K562 (cell line): ENCODE measurements at regions not wholly inside any gene's neighbourhood (a gene's known extent, or its start where the extent isn't known, plus 50 kb on each side); places are given as distances from the start of the nearest gene placed in this dataset.

Experiments used
- ATAC-seq: fragments of 200-7000 bp; cut with Tn5 transposase; 3 replicates; pipeline ENCODE4 v1.9.1; 2020; ENCODE audit warnings: moderate library complexity
- BruUV-seq: library from RNA; stranded (reverse); fragments of 400-500 nt; replicated peaks from 2 replicates; lab custom pipeline; 2021; lab: Mats Ljungman, UMichigan
- CTCF ChIA-PET: fragments of 300-600 bp; formaldehyde crosslinking; extraction: SDS; loops from one replicate; lab custom pipeline; 2021; ENCODE audit warnings: low intra/inter-chr PET ratio; lab: Yijun Ruan, JAX
- POLR2A ChIA-PET: fragments of 300-600, 350-650 bp; sonication (Branson Sonifier 250); formaldehyde crosslinking; extraction: SDS; loops from one replicate; lab custom pipeline; 2021; ENCODE audit warnings: antibody characterized with exemption, inconsistent platforms; lab: Yijun Ruan, JAX
- DNase-seq, 4 experiments: peaks; one replicate each; pipeline versions ENCODE4 v3.0.0 to v3.0.0-alpha.2; 2011 to 2018; ENCODE audit warnings: low spot score in 3 of 4, mixed read lengths in 3 of 4; ENCODE audit errors: extremely low read depth in 1 of 4
- FAIRE-seq: peaks from 2 replicates; lab custom pipeline; 2011; peaks lifted over from hg19 to GRCh38; lab: Jason Lieb, UNC
- H2AFZ ChIP-seq: 2 replicates; pipeline ENCODE4 v1.6.0; 2011; ENCODE audit warnings: low read depth, low read length, control low read depth, inconsistent platforms
- H3K27ac ChIP-seq: fragments of 200-600 bp; 3 replicates; pipeline ENCODE4 v1.8.0; 2011; ENCODE audit warnings: low read depth, mild to moderate bottlenecking, control low read depth, inconsistent platforms, low read length, moderate library complexity, mixed read lengths; ENCODE audit errors: extremely low read depth
- H3K27me3 ChIP-seq, 2 experiments: fragments of 300-600 bp in 1 of 2; 2 replicates in 1 of 2; 3 replicates in 1 of 2; pipeline versions ENCODE4 v1.6.0 to v1.8.0; 2011; ENCODE audit warnings: inconsistent platforms in 2 of 2, low read length in 2 of 2, mild to moderate bottlenecking in 1 of 2, mixed read lengths in 1 of 2, moderate library complexity in 1 of 2; ENCODE audit not compliant: control insufficient read depth in 2 of 2, insufficient read depth in 2 of 2
- H3K36me3 ChIP-seq: fragments of 300-600 bp; 3 replicates; pipeline ENCODE4 v1.8.0; 2011; ENCODE audit warnings: mild to moderate bottlenecking, low read length, inconsistent platforms; ENCODE audit not compliant: control insufficient read depth, insufficient read depth
- H3K4me1 ChIP-seq, 2 experiments: fragments of 200-600 bp in 1 of 2; replicated peaks in 1 of 2; 2 replicates in 1 of 2; 3 replicates in 1 of 2; pipeline versions ENCODE4 v1.5.1 to v1.8.0; 2011; ENCODE audit warnings: inconsistent platforms in 2 of 2, low read length in 2 of 2, mild to moderate bottlenecking in 1 of 2, mixed read lengths in 1 of 2, moderate library complexity in 1 of 2; ENCODE audit not compliant: control insufficient read depth in 2 of 2, insufficient read depth in 2 of 2
- H3K4me2 ChIP-seq: 2 replicates; pipeline ENCODE4 v1.6.1; 2011; ENCODE audit warnings: low read length, control low read depth, inconsistent platforms, mixed read lengths; ENCODE audit not compliant: insufficient read depth
- H3K4me3 ChIP-seq: fragments of 200-600 bp; sonication (generic), shearing (Covaris generic); 2 replicates; pipeline ENCODE4 v1.5.1; 2016; ENCODE audit warnings: control low read depth, inconsistent platforms
- H3K79me2 ChIP-seq: fragments of 200-600 bp; 3 replicates; pipeline ENCODE4 v1.8.0; 2011; ENCODE audit warnings: low read length, inconsistent platforms; ENCODE audit not compliant: control insufficient read depth, insufficient read depth
- H3K9ac ChIP-seq, 2 experiments: 2 replicates each; pipeline versions ENCODE4 v1.6.0 to v1.6.1; 2011; ENCODE audit warnings: low read depth in 2 of 2, low read length in 2 of 2, control low read depth in 1 of 2, inconsistent platforms in 1 of 2, mild to moderate bottlenecking in 1 of 2, mixed read lengths in 1 of 2; ENCODE audit not compliant: insufficient read depth in 1 of 2
- H3K9me1 ChIP-seq: one replicate; pipeline ENCODE4 v1.6.0; 2011; ENCODE audit warnings: inconsistent platforms, mild to moderate bottlenecking, low read length, moderate library complexity; ENCODE audit not compliant: control insufficient read depth, insufficient read depth
- H3K9me3 ChIP-seq: replicated peaks from 2 replicates; pipeline ENCODE4 v1.5.1; 2011; ENCODE audit warnings: low read depth, low read length, inconsistent platforms; ENCODE audit not compliant: control insufficient read depth, insufficient read depth
- H4K20me1 ChIP-seq: replicated peaks from 2 replicates; pipeline ENCODE4 v1.6.1; 2011; ENCODE audit warnings: low read length, inconsistent platforms, mixed read lengths; ENCODE audit not compliant: control insufficient read depth, insufficient read depth
- HDAC3 ChIP-seq: fragments of 450-650 bp; IDR thresholded peaks from 2 replicates; pipeline ENCODE4 v1.6.1; 2018; ENCODE audit warnings: borderline replicate concordance, mild to moderate bottlenecking, moderate library complexity; ENCODE audit not compliant: partially characterized antibody
- ZNF239 ChIP-seq: fragments of 250-450 bp; sonication (Bioruptor Pico); IDR thresholded peaks from 2 replicates; pipeline ENCODE4 v1.4.0; 2020; ENCODE audit warnings: mild to moderate bottlenecking
- ZNF282 ChIP-seq: sonication (generic); formaldehyde crosslinking; IDR thresholded peaks from 2 replicates; pipeline ENCODE4 v1.8.1; 2023; ENCODE audit warnings: missing genetic modification reagents
- ZNF57 ChIP-seq: fragments of 450-650 bp; formaldehyde crosslinking; IDR thresholded peaks from 2 replicates; pipeline ENCODE4 v1.4.0; 2020; ENCODE audit warnings: mild to moderate bottlenecking, moderate library complexity
- ZNF696 ChIP-seq: fragments of 250-450 bp; sonication (Bioruptor Pico); conservative IDR thresholded peaks from 2 replicates; pipeline ENCODE4 v1.4.0; 2020; ENCODE audit warnings: mild to moderate bottlenecking, moderate library complexity
- WGBS: fragments of 100-300 bp; shearing (Covaris generic); methylation state at CpG from one replicate; pipeline ENCODE4 v1.1.6; 2016; ENCODE audit warnings: low coverage, mixed read lengths; ENCODE audit not compliant: insufficient coverage; ENCODE audit errors: missing lambda C conversion rate; 5-methylcytosine and 5-hydroxymethylcytosine counted together
- in situ Hi-C: fragments of 300-500 bp; cut with MboI; formaldehyde crosslinking; loops from 4 replicates; pipeline ENCODE4 v1.15.0; 2018; ENCODE audit warnings: inconsistent platforms, mixed read lengths
- intact Hi-C: fragments of 100-400 bp; cut with micrococcal nuclease; formaldehyde crosslinking; loops from 2 replicates; pipeline ENCODE4 v1.14.2; 2022
- TF ChIP-seq, protein P1 (sequence below): sonication (generic); formaldehyde crosslinking; IDR thresholded peaks from 2 replicates; pipeline ENCODE4 v1.8.1; 2023; ENCODE audit warnings: mild to moderate bottlenecking, missing genetic modification reagents
- TF ChIP-seq, protein P2 (sequence below): fragments of 200-600 bp; sonication (generic); IDR thresholded peaks from one replicate; pipeline ENCODE4 v1.6.1; 2012; ENCODE audit warnings: mild to moderate bottlenecking, low read depth, low read length, inconsistent platforms
- TF ChIP-seq, protein P3 (sequence below): sonication (generic); formaldehyde crosslinking; IDR thresholded peaks from 2 replicates; pipeline ENCODE4 v1.8.0; 2022; ENCODE audit warnings: mild to moderate bottlenecking, missing genetic modification reagents

DNA sequence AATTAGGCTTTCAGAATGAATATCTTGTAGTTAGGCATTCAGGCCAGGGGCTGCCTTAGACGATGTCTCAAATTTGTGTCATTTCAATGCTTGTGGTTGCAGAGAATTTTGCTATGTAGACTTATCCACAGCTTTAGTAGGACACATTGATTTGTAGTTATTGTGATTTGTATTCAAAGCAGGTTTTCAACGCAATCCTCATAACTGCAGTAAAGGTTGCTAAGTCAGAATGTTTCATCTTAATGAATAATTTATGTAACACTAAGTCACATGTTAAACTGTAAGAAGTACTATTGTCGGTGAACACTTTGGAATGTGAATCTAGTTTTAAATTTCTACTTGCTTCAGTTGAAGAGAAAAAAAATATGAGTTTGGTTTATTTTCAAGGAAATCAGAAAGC is 1117.2 kb upstream of the SPRY2 start:
- H3K79me2 ChIP-seq: no peaks in the 10 kb centered on the region
- no peaks in the 10 kb centered on the region for H3K36me3 ChIP-seq
- no peaks in the 10 kb centered on the region for H3K9me1 ChIP-seq
- H3K4me2 ChIP-seq: no peak overlapping the region
- H3K27ac ChIP-seq: no peak overlapping the region
- no peak overlapping the region for H3K9ac ChIP-seq
- ATAC-seq: no peak
- CTCF ChIA-PET: no interaction called here
- H3K4me3 ChIP-seq: no peak overlapping the region
- H4K20me1 ChIP-seq: no peaks in the 10 kb centered on the region
- 0% methylated on average over 3 of the region's 3 CpGs for WGBS
- H3K9me3 ChIP-seq: no peaks in the 10 kb centered on the region
- POLR2A ChIA-PET: no interaction called here
- no TSS peak for BruUV-seq
- no peak overlapping the region for H2AFZ ChIP-seq
- no peak for DNase-seq
- in situ Hi-C loops (no loop called here), intact Hi-C loops (no loop called here)
- no peaks in the 10 kb centered on the region for H3K4me1 ChIP-seq
- no peaks in the 10 kb centered on the region for H3K27me3 ChIP-seq
- no peak for FAIRE-seq
- TF ChIP-seq, protein P1, sequence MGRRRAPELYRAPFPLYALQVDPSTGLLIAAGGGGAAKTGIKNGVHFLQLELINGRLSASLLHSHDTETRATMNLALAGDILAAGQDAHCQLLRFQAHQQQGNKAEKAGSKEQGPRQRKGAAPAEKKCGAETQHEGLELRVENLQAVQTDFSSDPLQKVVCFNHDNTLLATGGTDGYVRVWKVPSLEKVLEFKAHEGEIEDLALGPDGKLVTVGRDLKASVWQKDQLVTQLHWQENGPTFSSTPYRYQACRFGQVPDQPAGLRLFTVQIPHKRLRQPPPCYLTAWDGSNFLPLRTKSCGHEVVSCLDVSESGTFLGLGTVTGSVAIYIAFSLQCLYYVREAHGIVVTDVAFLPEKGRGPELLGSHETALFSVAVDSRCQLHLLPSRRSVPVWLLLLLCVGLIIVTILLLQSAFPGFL (CRISPR knock-in tag): no peak
- TF ChIP-seq ZNF239 (CRISPR knock-in tag) (no peak), ZNF57 (CRISPR knock-in tag) (no peak), ZNF696 (CRISPR knock-in tag) (no peak), HDAC3 (no peak), ZNF282 (CRISPR knock-in tag) (no peak)
- TF ChIP-seq, protein P2, sequence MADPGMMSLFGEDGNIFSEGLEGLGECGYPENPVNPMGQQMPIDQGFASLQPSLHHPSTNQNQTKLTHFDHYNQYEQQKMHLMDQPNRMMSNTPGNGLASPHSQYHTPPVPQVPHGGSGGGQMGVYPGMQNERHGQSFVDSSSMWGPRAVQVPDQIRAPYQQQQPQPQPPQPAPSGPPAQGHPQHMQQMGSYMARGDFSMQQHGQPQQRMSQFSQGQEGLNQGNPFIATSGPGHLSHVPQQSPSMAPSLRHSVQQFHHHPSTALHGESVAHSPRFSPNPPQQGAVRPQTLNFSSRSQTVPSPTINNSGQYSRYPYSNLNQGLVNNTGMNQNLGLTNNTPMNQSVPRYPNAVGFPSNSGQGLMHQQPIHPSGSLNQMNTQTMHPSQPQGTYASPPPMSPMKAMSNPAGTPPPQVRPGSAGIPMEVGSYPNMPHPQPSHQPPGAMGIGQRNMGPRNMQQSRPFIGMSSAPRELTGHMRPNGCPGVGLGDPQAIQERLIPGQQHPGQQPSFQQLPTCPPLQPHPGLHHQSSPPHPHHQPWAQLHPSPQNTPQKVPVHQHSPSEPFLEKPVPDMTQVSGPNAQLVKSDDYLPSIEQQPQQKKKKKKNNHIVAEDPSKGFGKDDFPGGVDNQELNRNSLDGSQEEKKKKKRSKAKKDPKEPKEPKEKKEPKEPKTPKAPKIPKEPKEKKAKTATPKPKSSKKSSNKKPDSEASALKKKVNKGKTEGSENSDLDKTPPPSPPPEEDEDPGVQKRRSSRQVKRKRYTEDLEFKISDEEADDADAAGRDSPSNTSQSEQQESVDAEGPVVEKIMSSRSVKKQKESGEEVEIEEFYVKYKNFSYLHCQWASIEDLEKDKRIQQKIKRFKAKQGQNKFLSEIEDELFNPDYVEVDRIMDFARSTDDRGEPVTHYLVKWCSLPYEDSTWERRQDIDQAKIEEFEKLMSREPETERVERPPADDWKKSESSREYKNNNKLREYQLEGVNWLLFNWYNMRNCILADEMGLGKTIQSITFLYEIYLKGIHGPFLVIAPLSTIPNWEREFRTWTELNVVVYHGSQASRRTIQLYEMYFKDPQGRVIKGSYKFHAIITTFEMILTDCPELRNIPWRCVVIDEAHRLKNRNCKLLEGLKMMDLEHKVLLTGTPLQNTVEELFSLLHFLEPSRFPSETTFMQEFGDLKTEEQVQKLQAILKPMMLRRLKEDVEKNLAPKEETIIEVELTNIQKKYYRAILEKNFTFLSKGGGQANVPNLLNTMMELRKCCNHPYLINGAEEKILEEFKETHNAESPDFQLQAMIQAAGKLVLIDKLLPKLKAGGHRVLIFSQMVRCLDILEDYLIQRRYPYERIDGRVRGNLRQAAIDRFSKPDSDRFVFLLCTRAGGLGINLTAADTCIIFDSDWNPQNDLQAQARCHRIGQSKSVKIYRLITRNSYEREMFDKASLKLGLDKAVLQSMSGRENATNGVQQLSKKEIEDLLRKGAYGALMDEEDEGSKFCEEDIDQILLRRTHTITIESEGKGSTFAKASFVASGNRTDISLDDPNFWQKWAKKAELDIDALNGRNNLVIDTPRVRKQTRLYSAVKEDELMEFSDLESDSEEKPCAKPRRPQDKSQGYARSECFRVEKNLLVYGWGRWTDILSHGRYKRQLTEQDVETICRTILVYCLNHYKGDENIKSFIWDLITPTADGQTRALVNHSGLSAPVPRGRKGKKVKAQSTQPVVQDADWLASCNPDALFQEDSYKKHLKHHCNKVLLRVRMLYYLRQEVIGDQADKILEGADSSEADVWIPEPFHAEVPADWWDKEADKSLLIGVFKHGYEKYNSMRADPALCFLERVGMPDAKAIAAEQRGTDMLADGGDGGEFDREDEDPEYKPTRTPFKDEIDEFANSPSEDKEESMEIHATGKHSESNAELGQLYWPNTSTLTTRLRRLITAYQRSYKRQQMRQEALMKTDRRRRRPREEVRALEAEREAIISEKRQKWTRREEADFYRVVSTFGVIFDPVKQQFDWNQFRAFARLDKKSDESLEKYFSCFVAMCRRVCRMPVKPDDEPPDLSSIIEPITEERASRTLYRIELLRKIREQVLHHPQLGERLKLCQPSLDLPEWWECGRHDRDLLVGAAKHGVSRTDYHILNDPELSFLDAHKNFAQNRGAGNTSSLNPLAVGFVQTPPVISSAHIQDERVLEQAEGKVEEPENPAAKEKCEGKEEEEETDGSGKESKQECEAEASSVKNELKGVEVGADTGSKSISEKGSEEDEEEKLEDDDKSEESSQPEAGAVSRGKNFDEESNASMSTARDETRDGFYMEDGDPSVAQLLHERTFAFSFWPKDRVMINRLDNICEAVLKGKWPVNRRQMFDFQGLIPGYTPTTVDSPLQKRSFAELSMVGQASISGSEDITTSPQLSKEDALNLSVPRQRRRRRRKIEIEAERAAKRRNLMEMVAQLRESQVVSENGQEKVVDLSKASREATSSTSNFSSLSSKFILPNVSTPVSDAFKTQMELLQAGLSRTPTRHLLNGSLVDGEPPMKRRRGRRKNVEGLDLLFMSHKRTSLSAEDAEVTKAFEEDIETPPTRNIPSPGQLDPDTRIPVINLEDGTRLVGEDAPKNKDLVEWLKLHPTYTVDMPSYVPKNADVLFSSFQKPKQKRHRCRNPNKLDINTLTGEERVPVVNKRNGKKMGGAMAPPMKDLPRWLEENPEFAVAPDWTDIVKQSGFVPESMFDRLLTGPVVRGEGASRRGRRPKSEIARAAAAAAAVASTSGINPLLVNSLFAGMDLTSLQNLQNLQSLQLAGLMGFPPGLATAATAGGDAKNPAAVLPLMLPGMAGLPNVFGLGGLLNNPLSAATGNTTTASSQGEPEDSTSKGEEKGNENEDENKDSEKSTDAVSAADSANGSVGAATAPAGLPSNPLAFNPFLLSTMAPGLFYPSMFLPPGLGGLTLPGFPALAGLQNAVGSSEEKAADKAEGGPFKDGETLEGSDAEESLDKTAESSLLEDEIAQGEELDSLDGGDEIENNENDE: no peak
- TF ChIP-seq, protein P3, sequence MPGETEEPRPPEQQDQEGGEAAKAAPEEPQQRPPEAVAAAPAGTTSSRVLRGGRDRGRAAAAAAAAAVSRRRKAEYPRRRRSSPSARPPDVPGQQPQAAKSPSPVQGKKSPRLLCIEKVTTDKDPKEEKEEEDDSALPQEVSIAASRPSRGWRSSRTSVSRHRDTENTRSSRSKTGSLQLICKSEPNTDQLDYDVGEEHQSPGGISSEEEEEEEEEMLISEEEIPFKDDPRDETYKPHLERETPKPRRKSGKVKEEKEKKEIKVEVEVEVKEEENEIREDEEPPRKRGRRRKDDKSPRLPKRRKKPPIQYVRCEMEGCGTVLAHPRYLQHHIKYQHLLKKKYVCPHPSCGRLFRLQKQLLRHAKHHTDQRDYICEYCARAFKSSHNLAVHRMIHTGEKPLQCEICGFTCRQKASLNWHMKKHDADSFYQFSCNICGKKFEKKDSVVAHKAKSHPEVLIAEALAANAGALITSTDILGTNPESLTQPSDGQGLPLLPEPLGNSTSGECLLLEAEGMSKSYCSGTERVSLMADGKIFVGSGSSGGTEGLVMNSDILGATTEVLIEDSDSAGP (CRISPR knock-in tag): no peak
